ENCODE measurements at regions not wholly inside any gene's neighbourhood (a gene's known extent, or its start where the extent isn't known, plus 50 kb on each side); places are given as distances from the start of the nearest gene placed in this dataset.

DNA sequence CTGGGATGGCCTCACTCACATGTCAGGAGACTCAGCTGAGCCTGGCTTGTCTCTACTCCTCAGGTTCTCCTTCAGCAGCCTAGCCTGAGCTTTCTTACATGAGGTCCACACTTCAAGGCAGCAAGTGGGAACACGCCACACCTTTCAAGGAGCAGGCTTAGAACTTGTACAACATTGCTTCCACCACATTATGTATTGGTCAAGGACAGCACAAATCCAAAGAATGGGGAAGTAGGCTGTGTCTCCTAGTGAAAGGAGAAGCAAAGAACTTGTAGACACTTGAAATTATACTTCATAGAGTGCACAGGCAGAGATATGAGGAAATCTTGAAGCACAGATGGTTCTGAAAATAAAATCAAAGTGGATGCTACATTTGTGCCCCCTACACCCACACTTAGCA lies 120.9 kb upstream of the NOCT start:
- no peak overlapping the region for H3K4me3 Mint-ChIP-seq (ENCODE audit: low read depth, unreplicated experiment)
- no TSS peak for BruUV-seq (replicated peaks)
- intact Hi-C loops (cut with micrococcal nuclease; ENCODE audit: unreplicated experiment), result no loop called here
- H3K9me3 Mint-ChIP-seq (ENCODE audit: low read depth, unreplicated experiment), result no peaks in the 10 kb centered on the region
- H3K27me3 Mint-ChIP-seq (ENCODE audit: unreplicated experiment), result no peaks in the 10 kb centered on the region
- CTCF ChIA-PET, result no interaction called here
- TF ChIP-seq, protein P1, sequence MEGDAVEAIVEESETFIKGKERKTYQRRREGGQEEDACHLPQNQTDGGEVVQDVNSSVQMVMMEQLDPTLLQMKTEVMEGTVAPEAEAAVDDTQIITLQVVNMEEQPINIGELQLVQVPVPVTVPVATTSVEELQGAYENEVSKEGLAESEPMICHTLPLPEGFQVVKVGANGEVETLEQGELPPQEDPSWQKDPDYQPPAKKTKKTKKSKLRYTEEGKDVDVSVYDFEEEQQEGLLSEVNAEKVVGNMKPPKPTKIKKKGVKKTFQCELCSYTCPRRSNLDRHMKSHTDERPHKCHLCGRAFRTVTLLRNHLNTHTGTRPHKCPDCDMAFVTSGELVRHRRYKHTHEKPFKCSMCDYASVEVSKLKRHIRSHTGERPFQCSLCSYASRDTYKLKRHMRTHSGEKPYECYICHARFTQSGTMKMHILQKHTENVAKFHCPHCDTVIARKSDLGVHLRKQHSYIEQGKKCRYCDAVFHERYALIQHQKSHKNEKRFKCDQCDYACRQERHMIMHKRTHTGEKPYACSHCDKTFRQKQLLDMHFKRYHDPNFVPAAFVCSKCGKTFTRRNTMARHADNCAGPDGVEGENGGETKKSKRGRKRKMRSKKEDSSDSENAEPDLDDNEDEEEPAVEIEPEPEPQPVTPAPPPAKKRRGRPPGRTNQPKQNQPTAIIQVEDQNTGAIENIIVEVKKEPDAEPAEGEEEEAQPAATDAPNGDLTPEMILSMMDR (IDR thresholded peaks at IDR 0.05; ENCODE audit: unreplicated experiment), result no peak
- no peaks in the 10 kb centered on the region for H3K4me1 Mint-ChIP-seq (ENCODE audit: low read depth, unreplicated experiment)
- no peaks in the 10 kb centered on the region for H3K36me3 Mint-ChIP-seq (ENCODE audit: insufficient read depth, unreplicated experiment)
- DNase-seq, result no peak
- no peak overlapping the region for H3K27ac Mint-ChIP-seq (ENCODE audit: unreplicated experiment)

DNA sequence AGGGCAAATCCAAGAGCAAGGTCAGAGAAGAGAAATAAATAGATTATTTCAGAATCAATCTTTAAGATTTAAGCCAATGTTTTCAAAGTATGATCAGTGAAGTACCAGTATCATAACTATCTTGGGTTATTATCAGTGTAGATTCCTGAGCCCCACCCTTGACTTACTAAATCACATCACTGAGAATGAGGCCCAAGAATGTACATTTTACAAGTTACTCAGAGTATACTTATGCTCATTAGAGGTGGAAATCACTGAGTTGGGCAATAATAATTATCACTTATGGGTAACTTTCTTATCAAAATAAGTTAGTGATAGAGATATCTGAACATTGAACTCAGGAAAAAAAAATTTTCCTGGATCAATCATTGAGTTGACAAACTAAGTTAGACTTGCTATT lies 121.6 kb upstream of the NOCT start:
- intact Hi-C loops (cut with micrococcal nuclease; ENCODE audit: unreplicated experiment), result no loop called here
- DNase-seq, result no peak
- H3K9me3 Mint-ChIP-seq (ENCODE audit: low read depth, unreplicated experiment), result no peaks in the 10 kb centered on the region
- TF ChIP-seq, protein P1 (IDR thresholded peaks at IDR 0.05; ENCODE audit: unreplicated experiment), result no peak
- no peaks in the 10 kb centered on the region for H3K4me1 Mint-ChIP-seq (ENCODE audit: low read depth, unreplicated experiment)
- CTCF ChIA-PET, result no interaction called here
- no peaks in the 10 kb centered on the region for H3K27me3 Mint-ChIP-seq (ENCODE audit: unreplicated experiment)
- no peak overlapping the region for H3K4me3 Mint-ChIP-seq (ENCODE audit: low read depth, unreplicated experiment)
- no TSS peak for BruUV-seq (replicated peaks)
- H3K27ac Mint-ChIP-seq (ENCODE audit: unreplicated experiment), result no peak overlapping the region
- H3K36me3 Mint-ChIP-seq (ENCODE audit: insufficient read depth, unreplicated experiment), result no peaks in the 10 kb centered on the region

DNA sequence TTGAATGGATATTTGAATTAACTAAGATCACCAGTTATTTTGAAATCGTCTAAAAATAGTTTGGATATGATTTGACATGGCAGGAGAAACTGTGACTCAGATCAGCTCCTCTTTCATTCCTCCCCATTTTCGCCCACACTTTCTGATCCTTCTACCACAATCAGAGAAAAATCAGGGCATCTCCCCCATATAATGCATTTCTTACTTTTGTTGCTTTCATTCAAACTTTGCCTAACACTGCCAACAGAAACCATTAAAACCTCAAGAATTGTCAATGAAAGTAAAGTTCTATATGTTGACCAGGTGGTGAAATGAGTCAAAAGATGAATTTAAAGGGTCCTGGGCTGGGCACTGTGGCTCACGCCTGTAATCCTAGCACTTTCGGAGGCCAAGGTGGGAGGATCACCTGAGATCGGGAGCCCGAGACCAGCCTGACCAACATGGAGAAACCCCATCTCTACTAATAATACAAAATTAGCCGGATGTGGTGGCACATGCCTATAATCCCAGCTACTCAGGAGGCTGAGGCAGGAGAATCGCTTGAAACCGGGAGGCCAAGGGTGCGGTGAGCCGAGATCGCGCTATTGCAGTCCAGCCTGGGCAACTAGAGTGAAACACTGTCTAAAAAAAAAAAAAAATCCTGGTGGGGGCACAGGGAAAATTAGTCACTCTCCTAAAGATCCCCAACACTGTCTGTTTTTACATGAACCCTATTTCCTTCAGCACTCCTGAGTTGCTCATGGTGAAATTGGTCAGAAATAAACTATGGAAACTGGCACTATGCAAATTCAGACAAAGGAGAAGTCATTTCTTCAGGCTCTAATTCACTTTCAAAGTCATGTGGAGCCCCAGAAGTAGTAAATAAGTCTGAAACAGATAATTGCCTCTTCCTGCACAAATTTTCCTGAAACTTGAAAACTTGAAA lies 122.8 kb upstream of the NOCT start:
- Mint-ChIP-seq H3K4me3 (ENCODE audit: low read depth, unreplicated experiment) (no peak overlapping the region), H3K4me1 (ENCODE audit: low read depth, unreplicated experiment) (no peaks in the 10 kb centered on the region), H3K9me3 (ENCODE audit: low read depth, unreplicated experiment) (no peaks in the 10 kb centered on the region), H3K36me3 (ENCODE audit: insufficient read depth, unreplicated experiment) (no peaks in the 10 kb centered on the region), H3K27ac (ENCODE audit: unreplicated experiment) (no peak overlapping the region), H3K27me3 (ENCODE audit: unreplicated experiment) (no peaks in the 10 kb centered on the region)
- DNase-seq, result no peak
- intact Hi-C loops (cut with micrococcal nuclease; ENCODE audit: unreplicated experiment), result no loop called here
- BruUV-seq (replicated peaks), result no TSS peak
- CTCF ChIA-PET, result no interaction called here
- TF ChIP-seq, protein P1 (IDR thresholded peaks at IDR 0.05; ENCODE audit: unreplicated experiment), result no peak

DNA sequence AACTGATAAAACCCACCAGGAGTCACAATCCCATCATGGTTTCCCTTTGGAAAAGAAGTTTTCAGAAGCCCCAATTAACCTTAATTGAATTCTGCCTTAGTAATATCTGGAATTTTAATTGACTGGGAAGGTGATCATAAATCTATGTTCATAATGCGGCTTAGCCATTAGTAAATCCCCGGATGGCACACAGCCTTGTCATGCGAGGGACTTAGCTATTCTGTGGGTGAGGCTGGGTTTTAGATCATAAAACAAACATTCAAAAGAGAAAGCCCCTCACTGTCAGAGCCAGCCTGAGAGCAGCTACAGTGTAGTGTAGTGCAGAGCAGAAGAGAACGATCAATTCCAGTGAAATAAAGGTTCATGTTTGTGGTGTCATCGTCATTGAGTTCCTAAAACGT lies 124.0 kb upstream of the NOCT start:
- Mint-ChIP-seq H3K4me3 (ENCODE audit: low read depth, unreplicated experiment) (no peak overlapping the region), H3K4me1 (ENCODE audit: low read depth, unreplicated experiment) (no peaks in the 10 kb centered on the region), H3K27me3 (ENCODE audit: unreplicated experiment) (no peaks in the 10 kb centered on the region), H3K9me3 (ENCODE audit: low read depth, unreplicated experiment) (no peaks in the 10 kb centered on the region), H3K27ac (ENCODE audit: unreplicated experiment) (no peak overlapping the region), H3K36me3 (ENCODE audit: insufficient read depth, unreplicated experiment) (no peaks in the 10 kb centered on the region)
- CTCF ChIA-PET, result no interaction called here
- TF ChIP-seq, protein P1 (IDR thresholded peaks at IDR 0.05; ENCODE audit: unreplicated experiment), result no peak
- no peak for DNase-seq
- BruUV-seq (replicated peaks), result no TSS peak
- intact Hi-C loops (cut with micrococcal nuclease; ENCODE audit: unreplicated experiment), result no loop called here

Measured in Calu3 (cell line).